B cell (primary cell): ENCODE measurements at regions not wholly inside any gene's neighbourhood (a gene's known extent, or its start where the extent isn't known, plus 50 kb on each side); places are given as distances from the start of the nearest gene placed in this dataset.

Experiments
- ATAC-seq: fragments of 200-7000 bp; cut with Tn5 transposase; one replicate; pipeline ENCODE4 v1.10.0; 2021; ENCODE audit warnings: low read depth, mild to moderate bottlenecking, moderate number of reproducible peaks, moderate library complexity
- CTCF ChIA-PET: fragments of 350-600 bp; sonication (Branson Sonifier 250); formaldehyde crosslinking; loops from one replicate; lab custom pipeline; 2021; ENCODE audit warnings: antibody characterized with exemption, inconsistent platforms; lab: Charles Lee
- POLR2A ChIA-PET: fragments of 350-600 bp; sonication (Branson Sonifier 250); formaldehyde crosslinking; loops from one replicate; lab custom pipeline; 2021; ENCODE audit warnings: antibody characterized with exemption; lab: Charles Lee
- DNase-seq: peaks from one replicate; pipeline ENCODE4 v3.0.0; 2013
- H2AFZ ChIP-seq: 2 replicates; pipeline ENCODE4 v1.6.1; 2012; ENCODE audit warnings: mild to moderate bottlenecking, low read depth, low read length; ENCODE audit not compliant: insufficient read depth, poor library complexity, severe bottlenecking
- H3K27ac ChIP-seq, 2 donors: 1 replicate in 1 of 2; 2 replicates in 1 of 2; pipeline ENCODE4 v1.5.1; 2012 to 2013; ENCODE audit warnings: low read length in 2 of 2, mild to moderate bottlenecking in 2 of 2, moderate library complexity in 1 of 2
- H3K27me3 ChIP-seq, 4 experiments: fragments of 200-600 bp in 1 of 4; sonication (generic) in 1 of 4; replicated peaks in 1 of 4; 1 replicate in 2 of 4; 2 replicates in 2 of 4; pipeline versions ENCODE4 v1.6.1 to v1.7.0; 2013 to 2016; ENCODE audit warnings: low read length in 3 of 4, mild to moderate bottlenecking in 2 of 4, mixed read lengths in 1 of 4, moderate library complexity in 1 of 4; ENCODE audit not compliant: insufficient read depth in 4 of 4, control insufficient read depth in 3 of 4; ENCODE audit errors: control extremely low read depth in 1 of 4
- H3K36me3 ChIP-seq, 2 experiments: replicated peaks in 1 of 2; 1 replicate in 1 of 2; 2 replicates in 1 of 2; pipeline versions ENCODE4 v1.6.1 to v1.7.1; 2013; ENCODE audit warnings: low read length in 1 of 2; ENCODE audit not compliant: insufficient read depth in 2 of 2, control insufficient read depth in 1 of 2; ENCODE audit errors: control extremely low read depth in 1 of 2, extremely low read depth in 1 of 2
- H3K4me1 ChIP-seq, 2 donors: fragments of 200-600 bp in 1 of 2; sonication (generic) in 1 of 2; 1 replicate in 1 of 2; 2 replicates in 1 of 2; pipeline versions ENCODE4 v1.5.1 to v1.6.1; 2013 to 2017; ENCODE audit warnings: low read length in 2 of 2; ENCODE audit not compliant: control insufficient read depth in 2 of 2, insufficient read depth in 2 of 2
- H3K4me2 ChIP-seq: replicated peaks from 2 replicates; pipeline ENCODE3; 2012; ENCODE audit warnings: mild to moderate bottlenecking, low read depth, low read length; ENCODE audit not compliant: poor library complexity, severe bottlenecking
- H3K4me3 ChIP-seq, 5 experiments: fragments of 200-600 bp in 1 of 5; sonication (generic) in 1 of 5; 1 replicate in 3 of 5; 2 replicates in 2 of 5; pipeline versions ENCODE4 v1.5.1 to v1.7.0; 2011 to 2016; ENCODE audit warnings: low read length in 4 of 5, mild to moderate bottlenecking in 4 of 5, low read depth in 2 of 5, control low read depth in 1 of 5, moderate library complexity in 1 of 5; ENCODE audit not compliant: insufficient read depth in 1 of 5; ENCODE audit errors: control extremely low read depth in 1 of 5, extremely low read depth in 1 of 5
- H3K79me2 ChIP-seq: fragments of 200-600 bp; sonication (generic); one replicate; pipeline ENCODE4 v1.6.0; 2016; ENCODE audit warnings: low read length; ENCODE audit not compliant: control insufficient read depth, insufficient read depth
- H3K9ac ChIP-seq: fragments of 200-600 bp; sonication (generic); 2 replicates; pipeline ENCODE4 v1.6.1; 2017; ENCODE audit warnings: mild to moderate bottlenecking, low read length, moderate library complexity
- H3K9me3 ChIP-seq, 3 donors: one replicate each; pipeline versions ENCODE4 v1.6.1 to v1.7.1; 2013; ENCODE audit warnings: low read length in 2 of 3; ENCODE audit not compliant: control insufficient read depth in 2 of 3, insufficient read depth in 1 of 3; ENCODE audit errors: control extremely low read depth in 1 of 3
- H4K20me1 ChIP-seq: 2 replicates; pipeline ENCODE4 v1.6.0; 2012; ENCODE audit warnings: mild to moderate bottlenecking, low read length; ENCODE audit not compliant: insufficient read depth, control insufficient read depth, poor library complexity, severe bottlenecking
- H3K27ac Mint-ChIP-seq: one replicate; pipeline ENCODE4 v1.8.0; 2021; ENCODE audit warnings: mixed read lengths
- H3K27me3 Mint-ChIP-seq: one replicate; pipeline ENCODE4 v1.8.0; 2021; ENCODE audit warnings: mixed read lengths
- H3K4me1 Mint-ChIP-seq: one replicate; pipeline ENCODE4 v1.8.0; 2021; ENCODE audit warnings: mixed read lengths
- H3K4me3 Mint-ChIP-seq: one replicate; pipeline ENCODE4 v1.8.0; 2021; ENCODE audit warnings: mixed read lengths
- H3K9me3 Mint-ChIP-seq: one replicate; pipeline ENCODE4 v1.8.0; 2022; ENCODE audit warnings: mixed read lengths; ENCODE audit not compliant: insufficient read depth
- EZH2 ChIP-seq: IDR thresholded peaks from 2 replicates; pipeline ENCODE4 v1.6.1; 2012; ENCODE audit warnings: borderline replicate concordance, low read depth, mild to moderate bottlenecking, moderate library complexity, low read length; ENCODE audit not compliant: insufficient read depth, poor library complexity, severe bottlenecking
- whole genome bisulfite sequencing: methylation state at CpG from one replicate; pipeline ENCODE4 v1.1.5; 2013; ENCODE audit warnings: missing lambda C conversion rate; ENCODE audit not compliant: insufficient coverage; 5-methylcytosine and 5-hydroxymethylcytosine counted together
- intact Hi-C: fragments of 100-400 bp; cut with micrococcal nuclease; formaldehyde crosslinking; loops from one replicate; pipeline ENCODE4 v1.10.0; 2022
- TF ChIP-seq, protein P1 (sequence below): fragments of 200-600 bp; IDR thresholded peaks from one replicate; pipeline ENCODE4 v1.8.0; 2022; ENCODE audit warnings: antibody characterized with exemption, mild to moderate bottlenecking

DNA sequence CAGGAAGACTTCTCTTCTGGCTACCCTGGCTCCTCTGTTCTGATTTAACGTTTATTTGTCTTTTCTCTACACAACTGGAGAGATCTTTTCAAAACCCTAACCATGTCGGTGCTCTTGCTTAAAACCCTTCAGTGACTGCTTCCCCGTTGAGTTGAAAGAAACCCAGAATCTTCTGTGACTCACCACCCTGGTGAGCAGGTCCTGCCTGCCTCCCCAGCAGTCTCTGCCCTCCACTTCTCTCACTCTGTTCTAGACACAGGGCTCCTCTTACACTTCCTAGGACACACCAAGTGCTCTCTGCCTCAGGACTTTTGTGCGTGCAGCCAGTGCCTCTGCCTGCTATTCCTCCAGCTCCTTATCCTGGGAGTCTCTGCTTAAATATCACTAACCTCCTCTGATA lies 131.4 kb downstream of the IER5 start:
- H3K27ac Mint-ChIP-seq, result no peak overlapping the region
- H3K27me3 Mint-ChIP-seq, result peaks cover 40% of the 10 kb centered on the region
- Histone ChIP-seq H3K36me3 (no peaks in the 10 kb centered on the region), H3K4me1 (no peaks in the 10 kb centered on the region), H3K79me2 (no peaks in the 10 kb centered on the region), H2AFZ (no peak overlapping the region), H3K9ac (no peak overlapping the region), H3K4me2 (no peak overlapping the region), H3K4me3 (no peak overlapping the region), H4K20me1 (no peaks in the 10 kb centered on the region), H3K9me3 (peaks cover 0 to 6% (median 0%) of the 10 kb centered on the region in 3 donors), H3K27me3 (peaks cover 0 to 4% (median 0%) of the 10 kb centered on the region in 4 experiments), H3K27ac (no peak overlapping the region)
- DNase-seq (no peak), ATAC-seq (no peak)
- peaks cover 7% of the 10 kb centered on the region for H3K9me3 Mint-ChIP-seq
- POLR2A ChIA-PET, result no interaction called here
- intact Hi-C loops, result no loop called here
- H3K4me1 Mint-ChIP-seq, result no peaks in the 10 kb centered on the region
- no peak overlapping the region for H3K4me3 Mint-ChIP-seq
- no peak for TF ChIP-seq EZH2
- TF ChIP-seq, protein P1, sequence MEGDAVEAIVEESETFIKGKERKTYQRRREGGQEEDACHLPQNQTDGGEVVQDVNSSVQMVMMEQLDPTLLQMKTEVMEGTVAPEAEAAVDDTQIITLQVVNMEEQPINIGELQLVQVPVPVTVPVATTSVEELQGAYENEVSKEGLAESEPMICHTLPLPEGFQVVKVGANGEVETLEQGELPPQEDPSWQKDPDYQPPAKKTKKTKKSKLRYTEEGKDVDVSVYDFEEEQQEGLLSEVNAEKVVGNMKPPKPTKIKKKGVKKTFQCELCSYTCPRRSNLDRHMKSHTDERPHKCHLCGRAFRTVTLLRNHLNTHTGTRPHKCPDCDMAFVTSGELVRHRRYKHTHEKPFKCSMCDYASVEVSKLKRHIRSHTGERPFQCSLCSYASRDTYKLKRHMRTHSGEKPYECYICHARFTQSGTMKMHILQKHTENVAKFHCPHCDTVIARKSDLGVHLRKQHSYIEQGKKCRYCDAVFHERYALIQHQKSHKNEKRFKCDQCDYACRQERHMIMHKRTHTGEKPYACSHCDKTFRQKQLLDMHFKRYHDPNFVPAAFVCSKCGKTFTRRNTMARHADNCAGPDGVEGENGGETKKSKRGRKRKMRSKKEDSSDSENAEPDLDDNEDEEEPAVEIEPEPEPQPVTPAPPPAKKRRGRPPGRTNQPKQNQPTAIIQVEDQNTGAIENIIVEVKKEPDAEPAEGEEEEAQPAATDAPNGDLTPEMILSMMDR, result no peak
- CTCF ChIA-PET, result no interaction called here
- WGBS, result 88% methylated on average over 4 of the region's 4 CpGs

DNA sequence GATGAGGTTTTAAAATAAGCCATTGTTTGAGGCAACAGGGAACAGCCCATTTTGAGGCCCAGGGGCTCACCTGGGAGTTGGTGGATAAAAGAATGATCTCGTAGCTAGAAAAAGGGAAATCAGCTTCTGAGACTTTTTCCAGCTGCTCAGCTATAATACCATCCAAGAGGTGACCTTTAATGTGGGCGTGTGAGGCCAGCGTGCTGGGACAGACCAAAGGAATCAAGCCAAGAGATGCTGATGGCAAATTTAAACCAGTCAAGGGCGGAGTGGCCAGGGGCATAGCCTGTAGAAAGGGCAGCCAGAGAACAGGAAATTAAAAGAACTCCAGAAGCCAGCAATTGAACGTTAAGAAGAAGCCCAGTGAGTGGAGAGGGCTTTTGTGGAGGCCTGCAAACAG lies 132.6 kb downstream of the IER5 start:
- ChIA-PET POLR2A (no interaction called here), CTCF (no interaction called here)
- no peak overlapping the region for H3K4me3 Mint-ChIP-seq
- H3K4me1 Mint-ChIP-seq, result no peaks in the 10 kb centered on the region
- H3K27me3 Mint-ChIP-seq, result peaks cover 40% of the 10 kb centered on the region
- Histone ChIP-seq H4K20me1 (no peaks in the 10 kb centered on the region), H3K9ac (no peak overlapping the region), H3K79me2 (no peaks in the 10 kb centered on the region), H3K4me1 (no peaks in the 10 kb centered on the region), H3K36me3 (no peaks in the 10 kb centered on the region), H3K27ac (no peak overlapping the region), H3K27me3 (peaks cover 0 to 4% (median 0%) of the 10 kb centered on the region in 4 experiments), H3K4me2 (no peak overlapping the region), H2AFZ (no peak overlapping the region), H3K9me3 (peaks cover 0 to 6% (median 0%) of the 10 kb centered on the region in 3 donors), H3K4me3 (no peak overlapping the region)
- H3K9me3 Mint-ChIP-seq, result peaks cover 7% of the 10 kb centered on the region
- intact Hi-C loops, result no loop called here
- TF ChIP-seq, protein P1, result no peak
- TF ChIP-seq EZH2, result no peak
- ATAC-seq, result no peak
- 53% methylated on average over 4 of the region's 5 CpGs for WGBS
- no peak overlapping the region for H3K27ac Mint-ChIP-seq
- no peak for DNase-seq
